Transverse colon (tissue), 4 donors: ENCODE measurements at regions not wholly inside any gene's neighbourhood (a gene's known extent, or its start where the extent isn't known, plus 50 kb on each side); places are given as distances from the start of the nearest gene placed in this dataset.

Source experiments
- DNase-seq: peaks from one replicate; pipeline ENCODE4 v3.0.0-alpha.2; 2019
- H3K27ac ChIP-seq, 4 donors: fragments of 200-600 bp; sonication (generic); 2 replicates each; pipeline ENCODE4 v1.5.1; 2016 to 2018; ENCODE audit warnings: inconsistent platforms in 4 of 4
- H3K27me3 ChIP-seq: fragments of 200-600 bp; sonication (generic); 2 replicates; pipeline ENCODE4 v1.5.1; 2017; ENCODE audit warnings: inconsistent platforms
- H3K36me3 ChIP-seq, 4 donors: fragments of 200-600 bp; sonication (generic); 2 replicates each; pipeline ENCODE4 v1.5.1; 2017 to 2019; ENCODE audit warnings: inconsistent platforms in 4 of 4
- H3K4me1 ChIP-seq, 4 donors: fragments of 200-600 bp; sonication (generic); 2 replicates each; pipeline ENCODE4 v1.5.1; 2017 to 2020; ENCODE audit warnings: inconsistent platforms in 4 of 4
- H3K4me3 ChIP-seq, 4 donors: fragments of 200-600 bp; sonication (generic); 1 replicate in 1 of 4; 2 replicates in 3 of 4; pipeline versions ENCODE4 v1.5.1 to v1.6.1; 2017 to 2019; ENCODE audit warnings: inconsistent platforms in 4 of 4
- H3K9me3 ChIP-seq, 2 donors: fragments of 200-600 bp; sonication (generic); 2 replicates each; pipeline ENCODE4 v1.5.1; 2017 to 2019; ENCODE audit warnings: inconsistent platforms in 2 of 2
- EP300 ChIP-seq: sonication (generic); formaldehyde crosslinking; IDR thresholded peaks from one replicate; pipeline ENCODE4 v1.6.1; 2017; ENCODE audit warnings: antibody characterized with exemption, low read depth
- POLR2A ChIP-seq: fragments of 450-650 bp; IDR thresholded peaks from one replicate; pipeline ENCODE4 v1.6.1; 2016; ENCODE audit warnings: antibody characterized with exemption, mild to moderate bottlenecking, moderate library complexity
- POLR2AphosphoS5 ChIP-seq, 3 donors: sonication (generic); formaldehyde crosslinking; IDR thresholded peaks; one replicate each; pipeline ENCODE4 v1.6.1; 2016; ENCODE audit warnings: antibody characterized with exemption in 3 of 3
- WGBS, 2 donors: methylation state at CpG; one replicate each; pipeline ENCODE4 v1.1.5; 2018; ENCODE audit warnings: low coverage in 1 of 2; 5-methylcytosine and 5-hydroxymethylcytosine counted together
- in situ Hi-C, 4 donors: fragments of 200-750 bp; cut with MboI; loops; one replicate each; pipeline versions ENCODE4 v1.15.0 to v1.15.1; 2017; ENCODE audit warnings: low sequenced_read_pairs in 3 of 4, low pct_ligation_motif_present in 1 of 4, low pct_unique_long_range_greater_than_20kb in 1 of 4
- intact Hi-C: fragments of 100-400 bp; cut with DNase I; formaldehyde crosslinking; loops from one replicate; pipeline ENCODE4 v1.15.1; 2023; ENCODE audit warnings: low total_unique reads
- TF ChIP-seq, protein P1 (sequence below), 5 experiments: fragments of 200-600 bp in 3 of 5; fragments of 450-650 bp in 2 of 5; sonication (generic) in 3 of 5; IDR thresholded peaks; 1 replicate in 2 of 5; 2 replicates in 3 of 5; pipeline ENCODE4 v1.5.1; 2016 to 2017; ENCODE audit warnings: antibody characterized with exemption in 5 of 5, inconsistent platforms in 3 of 5, mild to moderate bottlenecking in 2 of 5, moderate library complexity in 1 of 5

DNA sequence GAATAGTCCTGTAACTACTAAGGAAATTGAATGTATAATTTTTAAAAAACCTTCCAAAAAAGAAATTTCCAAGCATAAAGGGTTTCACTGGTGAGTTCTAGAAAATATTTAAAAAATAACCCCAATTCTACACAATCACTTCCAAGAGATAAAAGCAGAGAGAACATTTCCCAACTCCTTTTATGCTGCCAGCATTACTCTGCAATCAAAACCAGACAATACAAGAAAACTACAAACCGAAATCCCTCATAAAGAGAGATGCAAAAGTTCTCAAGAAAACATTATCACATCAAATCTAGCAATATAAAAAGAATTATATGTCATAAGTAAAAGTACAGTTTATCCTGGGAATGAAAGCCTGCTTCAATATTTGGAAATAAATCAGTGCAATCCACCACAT, 84.8 kb downstream of the OAT start:
- H3K27ac ChIP-seq: no peak overlapping the region
- no peaks in the 10 kb centered on the region for H3K36me3 ChIP-seq
- TF ChIP-seq, protein P1, sequence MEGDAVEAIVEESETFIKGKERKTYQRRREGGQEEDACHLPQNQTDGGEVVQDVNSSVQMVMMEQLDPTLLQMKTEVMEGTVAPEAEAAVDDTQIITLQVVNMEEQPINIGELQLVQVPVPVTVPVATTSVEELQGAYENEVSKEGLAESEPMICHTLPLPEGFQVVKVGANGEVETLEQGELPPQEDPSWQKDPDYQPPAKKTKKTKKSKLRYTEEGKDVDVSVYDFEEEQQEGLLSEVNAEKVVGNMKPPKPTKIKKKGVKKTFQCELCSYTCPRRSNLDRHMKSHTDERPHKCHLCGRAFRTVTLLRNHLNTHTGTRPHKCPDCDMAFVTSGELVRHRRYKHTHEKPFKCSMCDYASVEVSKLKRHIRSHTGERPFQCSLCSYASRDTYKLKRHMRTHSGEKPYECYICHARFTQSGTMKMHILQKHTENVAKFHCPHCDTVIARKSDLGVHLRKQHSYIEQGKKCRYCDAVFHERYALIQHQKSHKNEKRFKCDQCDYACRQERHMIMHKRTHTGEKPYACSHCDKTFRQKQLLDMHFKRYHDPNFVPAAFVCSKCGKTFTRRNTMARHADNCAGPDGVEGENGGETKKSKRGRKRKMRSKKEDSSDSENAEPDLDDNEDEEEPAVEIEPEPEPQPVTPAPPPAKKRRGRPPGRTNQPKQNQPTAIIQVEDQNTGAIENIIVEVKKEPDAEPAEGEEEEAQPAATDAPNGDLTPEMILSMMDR (IDR thresholded peaks at IDR 0.05): no peak
- TF ChIP-seq POLR2AphosphoS5 (IDR thresholded peaks at IDR 0.05) (no peak), EP300 (no peak), POLR2A (no peak)
- WGBS, 2 donors: 73 to 78% methylated on average over 1 of the region's 1 CpG
- H3K27me3 ChIP-seq: no peaks in the 10 kb centered on the region
- H3K4me1 ChIP-seq: no peaks in the 10 kb centered on the region
- H3K4me3 ChIP-seq: no peak overlapping the region
- in situ Hi-C loops (no loop called here), intact Hi-C loops (no loop called here)
- DNase-seq: no peak
- peaks cover 0 to 5% of the 10 kb centered on the region in 2 donors for H3K9me3 ChIP-seq

DNA sequence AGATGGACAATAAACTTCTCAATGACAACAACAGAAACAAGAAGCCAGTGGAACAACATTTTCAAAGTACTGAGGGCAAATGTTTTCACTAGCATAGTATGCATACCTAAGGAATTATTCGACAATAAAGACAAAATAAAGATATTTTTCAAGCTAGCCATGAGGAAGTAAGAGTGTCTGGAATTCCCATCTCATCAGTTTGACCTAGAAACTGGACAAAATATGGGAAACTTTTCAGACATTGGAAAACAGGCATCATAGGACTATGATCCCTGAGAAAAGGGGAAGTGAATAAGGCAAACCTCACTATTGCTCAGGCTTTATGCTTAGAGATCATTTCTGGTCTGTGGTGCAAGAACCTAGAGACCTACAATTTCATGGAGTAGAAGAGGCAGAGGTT, 86.3 kb downstream of the OAT start:
- WGBS, 2 donors: 69 to 80% methylated on average over 1 of the region's 1 CpG
- Histone ChIP-seq H3K27ac (no peak overlapping the region), H3K36me3 (no peaks in the 10 kb centered on the region), H3K4me1 (no peaks in the 10 kb centered on the region), H3K9me3 (peaks cover 0 to 5% of the 10 kb centered on the region in 2 donors), H3K4me3 (no peak overlapping the region), H3K27me3 (no peaks in the 10 kb centered on the region)
- TF ChIP-seq EP300 (no peak), POLR2A (no peak), POLR2AphosphoS5 (IDR thresholded peaks at IDR 0.05) (no peak)
- TF ChIP-seq, protein P1 (IDR thresholded peaks at IDR 0.05): no peak
- in situ Hi-C loops: no loop called here
- no peak for DNase-seq
- intact Hi-C loops: no loop called here

DNA sequence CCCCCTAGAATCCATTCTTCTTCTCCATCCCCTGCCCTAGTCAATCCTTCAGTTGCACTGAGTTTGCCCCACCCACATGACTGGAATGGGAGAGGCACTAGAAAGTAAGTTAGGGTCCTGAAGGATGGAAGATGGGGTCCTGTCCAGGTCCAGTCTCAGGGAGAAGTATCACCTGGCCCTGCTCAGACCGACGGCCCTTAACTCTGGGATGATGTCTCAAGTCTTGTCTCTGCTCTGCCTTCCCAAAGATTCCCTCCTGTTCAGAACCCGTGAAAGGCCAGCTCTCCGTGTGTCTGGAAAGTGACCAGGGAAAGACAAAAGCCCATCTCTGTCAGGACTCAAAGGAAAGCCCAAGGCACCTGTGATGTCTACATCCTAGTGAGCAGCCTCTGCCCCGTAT, 88.8 kb downstream of the OAT start:
- DNase-seq: no peak
- peaks cover 0 to 5% of the 10 kb centered on the region in 2 donors for H3K9me3 ChIP-seq
- no peaks in the 10 kb centered on the region for H3K4me1 ChIP-seq
- H3K4me3 ChIP-seq: no peak overlapping the region
- WGBS, 2 donors: 84% methylated on average over 5 of the region's 5 CpGs; no CpG with 5 or more reads in 1 of the 2 donors
- H3K27ac ChIP-seq: no peak overlapping the region
- H3K27me3 ChIP-seq: no peaks in the 10 kb centered on the region
- intact Hi-C loops: no loop called here
- in situ Hi-C loops: no loop called here
- TF ChIP-seq, protein P1 (IDR thresholded peaks at IDR 0.05): no peak
- TF ChIP-seq POLR2A (no peak), POLR2AphosphoS5 (IDR thresholded peaks at IDR 0.05) (no peak), EP300 (no peak)
- no peaks in the 10 kb centered on the region for H3K36me3 ChIP-seq

DNA sequence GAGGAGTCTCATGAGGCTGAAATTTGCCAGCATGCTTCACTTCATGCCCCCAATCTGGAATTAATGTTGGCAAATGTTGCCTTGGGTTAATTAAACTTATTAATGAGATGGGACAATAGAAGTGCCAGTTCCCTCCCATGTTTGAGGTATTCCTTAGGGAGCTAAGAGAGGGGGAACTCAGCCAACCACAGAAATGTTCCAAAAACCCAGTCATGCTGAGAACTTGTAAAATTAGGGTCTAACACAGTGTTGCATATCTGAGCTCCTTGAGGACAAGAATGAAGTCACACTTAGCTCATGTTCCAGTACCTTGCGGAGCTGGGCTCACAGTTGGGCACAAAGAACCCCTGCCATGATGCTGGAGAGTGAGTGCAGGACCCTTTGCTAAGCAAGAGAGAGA, 89.4 kb downstream of the OAT start:
- in situ Hi-C loops: no loop called here
- 95% methylated on average over 1 of the region's 1 CpG; no CpG with 5 or more reads in 1 of the 2 donors for WGBS, 2 donors
- intact Hi-C loops: no loop called here
- no peak overlapping the region for H3K27ac ChIP-seq
- no peaks in the 10 kb centered on the region for H3K4me1 ChIP-seq
- H3K9me3 ChIP-seq: peaks cover 0 to 5% of the 10 kb centered on the region in 2 donors
- no peak overlapping the region for H3K4me3 ChIP-seq
- no peak for DNase-seq
- H3K27me3 ChIP-seq: no peaks in the 10 kb centered on the region
- TF ChIP-seq EP300 (no peak), POLR2A (no peak), POLR2AphosphoS5 (IDR thresholded peaks at IDR 0.05) (no peak)
- TF ChIP-seq, protein P1 (IDR thresholded peaks at IDR 0.05): no peak
- no peaks in the 10 kb centered on the region for H3K36me3 ChIP-seq
